Suppressor macrophage (primary cell): ENCODE measurements at regions not wholly inside any gene's neighbourhood (a gene's known extent, or its start where the extent isn't known, plus 50 kb on each side); places are given as distances from the start of the nearest gene placed in this dataset.

Source experiments
- DNase-seq, 4 experiments: peaks; one replicate each; pipeline ENCODE4 v3.0.0-alpha.2; 2020 to 2022

DNA sequence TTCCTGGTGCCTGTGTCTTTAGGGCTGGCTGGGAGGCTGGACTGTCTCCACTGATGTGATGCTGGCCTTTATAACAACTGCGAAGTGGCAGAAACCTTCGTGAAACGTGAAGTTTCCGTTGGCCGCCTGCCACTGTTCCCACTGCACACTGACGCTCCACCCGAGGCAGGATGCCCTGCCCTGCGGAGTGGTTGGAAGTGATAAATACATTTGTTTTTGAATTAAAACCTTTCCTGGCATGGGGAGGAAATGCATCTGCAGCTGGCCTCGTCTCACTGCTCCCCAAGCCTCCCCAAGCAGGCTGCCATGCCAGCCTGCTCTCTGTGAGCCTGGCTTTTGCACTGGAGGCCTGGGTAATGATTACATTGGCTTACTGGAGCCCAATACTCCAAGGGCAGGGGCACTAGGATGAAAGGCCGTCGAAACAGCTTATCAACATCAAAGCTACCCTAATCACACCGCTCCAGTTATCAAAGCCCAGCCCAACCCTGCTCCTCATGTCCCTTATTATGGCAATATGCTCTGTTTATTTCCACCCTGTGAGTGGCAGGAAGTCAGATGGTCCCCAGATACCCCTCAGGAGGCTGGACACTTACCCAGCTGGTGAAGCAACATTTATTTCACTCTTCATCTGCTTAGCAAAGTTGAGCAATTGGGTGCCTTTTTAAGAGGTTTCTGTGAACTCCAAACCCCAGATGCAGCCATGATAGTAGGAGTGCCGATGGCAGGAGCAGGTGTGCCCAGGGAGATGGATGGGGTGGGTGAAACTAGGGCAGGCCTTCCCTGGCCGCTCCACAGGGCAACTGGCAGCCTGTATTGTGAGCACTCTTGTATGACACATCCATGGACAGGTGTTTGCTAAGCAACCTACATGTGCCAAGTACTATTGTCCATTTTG lies 97.4 kb upstream of the ITGA6 start:
- peak in 1 of 4 experiments; percentile 10 for DNase-seq

DNA sequence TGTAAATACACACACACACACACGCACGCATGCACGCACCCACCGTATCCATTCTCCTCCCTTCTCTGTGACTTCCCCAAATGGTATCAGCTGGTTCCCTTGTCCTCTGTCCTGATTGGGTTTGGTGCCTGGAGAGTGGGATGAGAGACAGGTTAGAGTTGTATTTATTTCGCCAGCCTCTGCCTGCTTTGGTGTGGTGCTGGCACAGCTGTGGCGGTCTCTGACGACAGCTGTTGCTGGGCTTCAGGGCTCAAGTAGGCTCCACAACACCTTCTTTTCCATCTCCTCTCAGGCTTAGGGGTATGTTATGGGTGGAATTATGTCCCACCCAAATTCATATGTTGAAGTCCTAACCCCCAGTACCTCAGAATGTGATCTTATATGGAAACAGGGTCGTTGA lies 94.9 kb upstream of the ITGA6 start:
- DNase-seq, result no peak

DNA sequence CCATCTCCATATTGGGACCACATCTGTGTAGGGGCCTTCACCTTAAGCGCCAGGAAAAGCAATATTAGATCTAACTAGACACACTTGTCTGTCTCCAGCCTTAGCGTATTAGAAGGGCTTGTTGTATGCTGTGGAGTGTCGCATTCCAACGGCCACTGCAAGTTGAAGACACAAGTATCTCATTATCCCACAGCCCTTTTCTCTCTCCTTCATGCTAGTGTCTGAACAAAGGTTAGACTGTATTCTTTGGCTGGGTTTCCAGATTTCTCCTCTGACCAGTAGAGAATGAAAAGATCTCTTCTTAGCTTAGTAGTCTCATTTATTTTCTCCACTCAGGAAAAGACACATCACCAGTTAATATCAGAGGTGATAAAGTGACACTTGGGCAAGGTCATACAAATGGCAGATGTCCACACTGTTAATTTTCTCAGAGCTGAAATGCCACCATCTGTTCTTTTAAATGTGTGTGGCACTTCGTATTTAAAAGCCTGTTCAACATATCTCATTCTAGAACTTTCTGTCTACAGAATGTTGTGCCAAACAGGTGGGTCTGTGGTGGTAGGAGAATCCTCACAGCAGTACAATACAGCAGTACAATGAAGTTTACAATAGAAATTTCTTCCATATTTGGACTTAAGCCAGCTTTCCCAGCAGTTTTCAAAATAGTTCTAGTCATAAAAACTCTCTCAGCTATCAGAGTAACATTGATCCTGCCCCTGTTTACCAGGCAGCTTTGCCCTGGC lies 94.0 kb upstream of the ITGA6 start:
- DNase-seq, result no peak

DNA sequence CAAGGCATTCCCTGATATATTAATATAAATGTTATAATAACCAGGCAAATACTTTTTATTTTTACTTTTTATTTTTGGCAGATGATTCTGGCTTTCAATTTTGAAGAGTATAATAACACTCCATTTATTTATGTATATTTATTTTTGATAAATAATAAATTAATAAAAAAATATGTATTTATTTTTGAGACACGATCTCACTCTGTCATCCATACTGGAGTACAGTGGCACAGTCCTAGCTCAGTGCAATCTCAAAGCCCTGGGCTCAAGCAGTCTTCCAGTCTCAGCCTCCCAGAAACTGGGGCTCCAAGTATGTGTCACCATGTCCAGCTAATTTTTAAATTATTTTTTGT lies 93.4 kb upstream of the ITGA6 start:
- no peak for DNase-seq

DNA sequence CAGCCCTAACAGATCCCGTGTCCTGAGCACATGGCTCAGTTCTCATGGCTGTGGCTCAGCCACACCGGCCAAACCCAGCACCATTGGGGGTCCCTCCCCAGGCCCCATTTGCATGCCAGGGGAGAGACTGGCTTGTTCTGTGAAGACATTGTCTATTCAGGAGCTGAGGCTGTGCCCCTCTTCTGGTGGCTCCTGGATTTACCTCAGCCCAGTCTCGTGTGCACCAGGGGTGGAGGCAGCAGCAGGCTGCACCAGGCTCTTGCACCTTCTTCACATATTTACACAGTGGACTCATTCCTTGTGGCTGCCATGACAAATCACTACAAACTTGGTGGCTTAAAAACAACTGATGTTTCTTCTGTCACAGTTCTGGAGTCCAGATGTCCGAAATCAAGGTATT lies 92.4 kb upstream of the ITGA6 start:
- no peak for DNase-seq

DNA sequence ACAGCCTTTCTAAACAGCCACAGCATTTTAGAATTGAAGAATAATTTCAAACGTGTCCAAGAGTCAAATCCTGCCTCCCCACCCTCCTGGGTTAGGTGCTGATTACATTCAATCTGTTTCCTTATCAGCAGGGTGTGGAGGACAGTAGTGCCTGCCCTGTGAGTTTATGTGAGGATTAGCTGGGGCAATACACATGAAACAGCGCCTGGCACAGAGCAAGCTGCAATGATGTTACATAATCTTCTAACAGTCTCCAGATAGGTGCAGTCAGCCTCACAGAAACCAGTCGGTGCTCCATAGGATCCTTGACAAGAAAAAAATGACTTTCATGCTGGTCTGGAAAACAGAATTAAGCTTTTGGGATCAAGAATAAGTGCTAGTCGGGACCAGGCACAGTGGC lies 91.7 kb upstream of the ITGA6 start:
- DNase-seq, result no peak

DNA sequence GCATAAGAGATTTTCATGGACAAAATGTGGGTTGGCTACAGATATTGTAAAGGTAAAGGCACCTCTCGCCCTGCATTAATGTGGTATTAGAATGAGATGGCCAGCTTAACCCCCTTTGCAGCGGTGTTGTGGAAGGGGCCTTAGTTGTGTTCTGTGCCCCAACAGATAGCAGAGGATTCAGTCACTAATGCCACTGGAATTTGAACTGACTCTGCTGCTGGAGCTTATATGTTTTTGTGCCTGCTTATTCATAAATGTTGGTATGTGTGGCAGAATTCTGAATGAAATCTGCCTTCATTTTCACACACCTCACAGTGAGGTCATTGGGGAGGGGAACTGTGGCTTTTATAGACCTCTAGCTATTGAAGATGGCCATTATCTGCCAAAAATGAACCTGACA lies 90.7 kb upstream of the ITGA6 start:
- no peak for DNase-seq

DNA sequence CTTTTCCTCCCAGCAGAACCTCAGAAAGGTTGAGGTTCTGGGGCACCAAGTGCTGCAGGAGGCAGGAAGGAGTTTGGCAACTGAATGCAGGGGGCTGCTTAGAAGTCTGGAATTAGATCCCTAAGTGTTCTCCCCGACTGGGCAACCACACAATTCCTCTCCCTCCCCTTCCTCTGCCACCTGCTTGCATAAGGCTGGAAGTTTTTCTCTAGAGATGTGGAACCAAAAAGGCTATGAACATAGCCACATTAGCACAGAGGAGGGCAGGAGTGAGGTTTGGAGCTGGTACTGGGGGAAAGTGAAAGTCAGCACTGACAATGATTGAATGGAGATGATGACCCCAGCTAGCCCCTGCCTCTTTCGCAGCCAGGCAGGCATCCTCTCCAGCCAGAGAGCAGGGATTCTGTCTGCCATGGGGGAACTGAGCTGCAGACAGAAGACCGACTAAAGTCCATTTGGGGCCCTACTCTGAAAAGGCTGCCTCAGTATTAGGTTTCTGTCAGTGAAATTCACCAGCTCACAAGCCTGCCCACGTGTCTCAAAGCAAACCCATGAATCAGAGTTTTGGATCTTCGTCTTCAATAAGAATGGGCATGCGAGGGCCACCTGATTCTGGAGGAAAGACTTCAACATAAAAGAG lies 87.9 kb upstream of the ITGA6 start:
- DNase-seq, result peak; percentile 9 to 37 (median 22)

DNA sequence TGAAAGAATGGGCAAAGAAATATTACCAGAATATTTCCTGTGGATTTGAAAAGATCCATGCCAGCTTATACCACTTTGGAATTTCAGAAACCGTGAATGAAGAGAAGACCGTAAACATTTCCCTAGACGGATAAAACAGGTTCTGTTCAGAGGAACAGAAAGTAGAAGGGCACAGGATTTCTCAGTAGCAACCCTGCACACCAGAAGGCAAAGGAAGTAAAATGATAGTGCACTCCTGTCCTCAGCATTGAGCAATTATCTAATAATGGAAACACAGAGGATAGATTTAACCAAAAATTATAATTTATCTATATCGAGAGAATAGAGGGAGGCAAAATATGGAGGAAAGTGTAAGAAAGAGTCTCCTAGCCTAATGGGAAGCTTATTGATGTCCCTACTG lies 87.0 kb upstream of the ITGA6 start:
- peak; percentile 3 to 40 (median 24) for DNase-seq

DNA sequence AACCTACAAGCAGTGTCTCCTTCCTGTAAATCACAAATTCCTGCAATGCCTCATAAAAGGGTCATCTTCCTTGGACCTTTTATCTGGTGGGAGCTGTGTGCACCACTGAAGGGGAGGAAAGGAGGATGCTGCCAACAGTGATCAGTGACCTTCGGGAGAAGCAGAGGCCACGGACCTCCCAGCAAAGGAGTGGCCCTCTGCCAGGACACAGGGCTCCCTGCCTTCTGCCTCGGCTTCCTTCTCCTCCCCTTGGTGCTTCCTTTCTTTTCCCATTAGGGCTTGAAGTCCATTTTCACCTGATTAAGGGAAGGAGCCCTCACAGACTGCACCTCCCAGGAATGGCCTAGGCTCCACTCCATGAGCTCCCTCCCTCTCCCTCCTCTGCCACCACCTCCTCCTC lies 85.3 kb upstream of the ITGA6 start:
- no peak for DNase-seq

DNA sequence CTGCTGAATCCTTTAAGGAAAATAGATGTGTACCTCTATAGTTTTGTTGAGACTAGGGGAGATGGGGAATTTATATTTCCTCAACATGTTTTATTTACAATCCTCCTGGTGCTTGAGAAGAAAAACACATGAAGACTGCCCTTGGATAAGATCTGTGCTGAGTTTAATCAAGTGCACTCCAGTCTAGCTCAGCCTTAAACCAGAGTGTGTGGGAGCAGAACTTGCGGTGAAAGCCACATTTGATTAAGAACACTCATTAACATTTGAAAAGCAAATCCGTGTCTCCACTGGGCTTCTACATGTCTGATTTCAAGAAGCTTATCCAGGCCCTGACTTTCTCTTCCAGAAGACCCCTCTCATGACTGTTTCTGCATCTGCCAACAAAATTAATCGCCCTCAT lies 84.8 kb upstream of the ITGA6 start:
- DNase-seq, result no peak

DNA sequence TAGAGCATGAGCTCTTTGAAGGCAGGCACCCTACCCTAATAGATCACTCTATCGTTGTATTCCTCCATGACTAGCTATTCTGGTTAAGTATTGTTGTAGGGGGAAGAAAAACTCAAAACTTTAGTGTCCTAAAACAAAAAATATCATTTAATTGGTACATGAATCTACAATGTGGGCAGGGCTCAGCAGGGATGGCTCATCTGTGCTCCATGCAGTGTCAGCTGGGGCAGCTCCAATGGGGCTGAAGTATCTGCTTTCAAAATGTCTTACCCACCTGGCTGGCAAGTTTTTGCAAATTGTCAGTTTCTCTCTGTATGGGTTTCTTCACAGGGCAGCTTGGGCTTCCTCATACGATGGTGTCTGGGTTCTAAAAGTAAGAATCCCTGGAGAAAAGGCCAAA lies 83.2 kb upstream of the ITGA6 start:
- DNase-seq, result no peak

DNA sequence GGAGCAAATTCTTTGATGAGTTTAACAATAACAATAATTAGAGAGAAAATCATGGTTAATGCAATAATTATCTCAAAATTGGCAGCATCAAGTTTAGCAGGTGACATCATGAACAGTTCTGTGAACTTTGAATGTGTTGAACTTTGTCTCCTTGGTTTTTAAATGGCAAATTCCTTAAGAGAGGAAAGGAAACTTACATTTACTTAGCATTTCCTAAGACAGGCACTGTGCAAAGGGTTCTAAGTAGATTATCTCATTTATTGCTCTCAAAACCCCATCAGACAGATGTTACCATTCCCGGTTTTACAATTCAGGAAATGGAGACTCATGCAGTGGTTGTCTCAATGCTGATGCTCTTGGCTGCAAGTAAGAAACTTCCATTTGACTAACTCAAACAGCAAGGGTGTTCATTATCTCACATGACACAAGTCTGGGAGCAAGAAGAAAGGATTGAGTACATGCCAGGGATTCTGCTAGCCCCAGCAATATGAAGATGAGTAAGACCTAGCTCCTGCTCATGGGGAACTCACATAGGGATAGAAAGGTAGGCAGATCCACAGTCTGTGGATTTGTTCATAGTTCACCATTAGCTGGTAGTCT lies 81.3 kb upstream of the ITGA6 start:
- no peak for DNase-seq

DNA sequence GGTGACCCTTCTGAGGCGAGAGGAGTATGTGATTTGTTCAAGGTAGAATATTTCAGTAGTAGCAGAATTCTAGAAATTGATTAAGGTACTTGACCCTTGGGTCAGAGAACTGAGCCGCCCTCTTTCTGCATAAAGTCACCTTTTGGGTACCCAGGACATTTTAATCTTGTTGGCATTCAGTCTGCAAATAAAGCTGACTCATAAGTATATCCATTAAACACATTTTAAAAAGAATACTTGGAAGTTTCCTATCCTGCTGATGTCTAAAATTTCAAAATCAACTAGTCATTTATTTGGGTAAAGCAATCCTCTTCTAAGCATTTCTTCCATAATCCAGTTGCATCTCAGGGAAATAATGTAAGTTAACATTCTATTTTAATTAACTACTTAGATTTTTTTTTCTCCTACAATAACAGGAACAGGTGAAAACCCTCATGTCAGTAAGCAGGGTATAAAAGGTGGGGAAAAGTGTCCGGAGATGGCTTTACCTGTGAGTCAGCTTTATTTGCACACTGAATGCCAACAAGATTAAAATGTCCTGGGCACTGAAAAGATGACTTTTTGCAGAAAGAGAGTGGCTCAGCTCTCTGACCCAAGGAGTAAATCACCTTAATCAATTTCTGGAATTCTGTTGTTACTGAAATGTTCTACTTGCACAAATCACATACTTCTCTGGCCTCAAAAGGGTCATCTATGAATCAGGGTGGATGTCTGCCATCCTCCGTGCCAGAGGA lies 78.7 kb upstream of the ITGA6 start:
- DNase-seq, result no peak

DNA sequence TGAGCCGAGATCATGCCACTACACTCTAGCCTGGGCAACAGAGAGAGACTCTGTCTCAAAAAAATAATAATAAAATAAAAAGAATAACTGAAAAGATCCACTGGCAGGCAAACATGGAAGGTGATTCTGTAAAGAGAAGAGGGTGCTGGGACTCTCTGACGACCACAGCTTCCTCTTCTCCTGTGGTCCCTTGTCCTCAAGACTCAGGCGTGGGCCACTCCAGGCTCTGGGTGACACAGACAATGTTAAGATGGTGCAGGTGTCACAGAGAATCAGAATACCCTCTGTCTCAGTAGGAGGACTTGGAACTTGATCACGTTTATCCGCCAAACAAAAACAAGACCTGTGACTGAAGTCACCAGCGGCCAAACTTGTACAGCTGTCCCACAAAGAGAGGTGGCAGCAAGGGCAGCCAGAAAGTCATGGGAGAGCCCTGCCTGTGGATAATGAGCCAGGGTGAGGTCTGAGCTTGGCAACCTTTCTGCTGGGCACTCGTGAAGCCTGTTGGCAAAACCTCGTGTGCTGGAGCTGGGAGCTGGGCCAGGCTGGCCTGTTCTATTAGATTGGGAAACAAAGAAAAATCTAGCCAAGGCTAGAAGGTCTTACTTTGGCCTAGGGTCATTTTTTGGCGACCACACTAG lies 76.4 kb upstream of the ITGA6 start:
- DNase-seq, result peak; percentile 6 to 62 (median 44)

DNA sequence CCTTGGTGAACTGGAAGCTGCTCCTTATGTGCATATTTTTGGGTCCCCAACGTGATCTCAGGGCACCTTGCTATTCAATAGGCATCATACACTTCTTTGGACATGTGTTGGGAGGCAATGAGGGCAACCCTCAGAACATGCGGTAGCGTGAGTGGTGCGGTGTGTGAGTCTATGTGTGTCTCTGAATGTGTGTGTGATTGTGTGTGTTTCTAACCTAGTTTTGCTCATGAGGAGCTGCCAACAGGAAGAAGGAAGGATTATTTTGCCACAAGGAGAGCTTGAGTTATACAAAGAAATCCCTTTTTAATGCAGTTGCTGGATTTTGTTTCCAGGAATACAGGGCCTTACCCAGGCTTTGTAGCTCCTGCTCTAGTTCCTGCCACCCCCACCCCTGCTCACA lies 75.8 kb upstream of the ITGA6 start:
- DNase-seq, result no peak

DNA sequence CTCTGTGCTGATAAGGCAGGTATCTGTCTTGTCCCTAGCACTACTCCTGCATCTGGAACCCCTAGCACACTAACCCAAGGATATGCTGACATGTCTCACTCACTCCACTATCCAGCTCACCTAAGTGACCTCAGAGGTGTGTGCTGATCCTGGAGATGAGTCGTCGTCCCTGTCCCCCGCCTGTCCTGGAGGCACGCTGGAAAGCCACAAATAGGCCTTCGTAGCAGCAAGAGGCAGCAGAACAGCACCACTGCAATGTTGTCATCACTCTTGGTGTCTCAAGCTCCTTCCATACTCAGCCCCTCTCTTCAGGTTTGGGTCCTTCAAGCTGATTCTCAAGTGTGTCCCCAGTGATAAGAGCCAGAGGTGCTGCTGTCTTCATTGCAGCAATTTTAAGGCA lies 73.0 kb upstream of the ITGA6 start:
- no peak for DNase-seq

DNA sequence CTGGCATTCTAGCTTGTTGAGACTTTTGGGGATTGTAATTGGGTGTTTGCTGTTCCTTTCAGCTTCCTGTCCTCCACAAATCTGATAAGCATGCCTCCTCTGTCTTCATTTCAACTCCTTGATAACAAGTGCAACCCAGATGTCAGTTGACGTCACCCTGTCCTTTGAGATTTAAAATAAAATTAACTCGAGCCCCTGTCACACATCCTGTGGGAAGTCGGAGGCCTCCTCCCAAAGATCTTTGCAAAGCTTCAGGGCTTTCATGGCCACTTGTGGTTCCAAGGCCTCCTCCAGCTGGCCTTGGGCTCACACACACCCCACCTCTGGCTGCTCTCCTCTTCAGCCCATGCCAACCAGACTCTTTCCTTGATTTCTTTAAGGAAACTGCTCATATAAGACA lies 69.9 kb upstream of the ITGA6 start:
- no peak for DNase-seq

DNA sequence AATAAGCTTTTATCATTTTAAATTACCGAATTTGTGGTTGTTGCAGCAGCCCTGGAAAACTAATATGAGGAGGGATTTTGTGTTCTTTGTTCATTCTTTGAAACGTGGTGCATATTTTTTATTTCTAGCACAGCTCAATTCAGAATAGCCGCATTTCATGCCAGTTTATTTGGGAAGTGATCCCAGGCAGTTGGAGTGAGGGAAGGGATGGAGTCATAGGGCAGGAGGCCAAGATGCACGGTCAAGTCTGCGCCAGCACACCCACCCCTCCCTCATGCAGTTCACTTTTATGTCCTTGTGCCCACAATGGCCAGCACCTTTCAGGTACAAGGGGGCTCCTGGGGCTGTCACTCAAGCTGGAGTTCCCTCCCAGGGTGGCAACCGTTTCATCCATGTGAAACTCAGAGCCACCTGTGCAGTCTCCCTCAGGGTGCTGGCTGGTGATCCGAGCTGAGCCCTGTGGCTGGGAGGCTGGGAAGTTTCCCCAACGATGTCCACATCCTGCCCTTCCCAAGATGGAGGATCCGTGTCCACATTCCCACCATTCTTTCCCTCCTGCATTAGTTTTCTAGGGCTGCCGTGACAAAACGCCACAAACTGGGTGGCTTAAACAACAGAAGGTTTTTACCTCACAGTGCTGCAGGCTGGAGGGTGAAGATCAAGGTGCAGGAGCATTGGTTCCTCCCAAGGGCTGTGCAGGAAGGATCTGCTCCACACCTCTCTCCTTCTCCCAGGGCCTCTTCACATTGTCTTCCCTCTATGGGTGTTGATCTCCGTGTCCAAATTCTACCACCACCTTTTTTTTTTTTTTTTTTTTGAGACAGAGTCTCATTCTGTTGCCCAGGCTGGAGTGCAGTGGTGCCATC lies 68.5 kb upstream of the ITGA6 start:
- DNase-seq, result no peak

DNA sequence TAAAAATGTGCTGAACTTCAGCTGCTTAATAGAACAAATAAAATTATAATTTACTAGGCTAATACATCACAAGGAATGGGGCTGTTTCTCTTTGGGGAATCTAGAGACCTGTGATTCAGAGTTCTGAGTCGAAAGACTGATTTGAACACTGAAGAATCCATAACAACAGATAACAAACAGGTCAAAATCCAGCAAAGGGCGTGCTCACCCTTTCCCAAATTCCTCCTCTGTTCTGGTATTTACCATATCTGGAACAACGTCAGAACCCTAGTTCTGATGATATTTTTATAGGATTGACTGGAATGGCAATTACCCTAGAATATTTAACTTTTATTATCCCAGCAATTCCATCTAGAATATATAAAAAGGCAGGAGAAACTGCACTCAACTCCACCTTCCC lies 66.0 kb upstream of the ITGA6 start:
- no peak for DNase-seq

DNA sequence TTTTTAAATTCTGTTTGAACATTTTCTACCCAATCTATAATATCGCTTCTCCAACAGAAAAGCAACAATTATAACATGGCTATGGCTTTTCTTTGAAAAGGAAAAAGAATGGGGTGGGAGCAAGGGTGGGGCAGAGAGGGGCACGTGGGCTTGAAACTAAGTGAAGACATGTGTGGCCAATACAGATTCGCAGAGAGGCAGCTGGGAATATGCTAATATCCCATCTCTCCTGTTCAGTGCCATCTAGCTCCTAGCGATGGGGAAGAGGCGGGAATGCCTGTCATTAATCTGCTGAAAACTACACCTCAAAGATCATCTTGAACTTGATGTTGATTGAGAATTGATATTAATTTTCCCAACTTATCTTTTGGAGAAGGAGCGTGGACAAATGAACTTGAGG lies 65.5 kb upstream of the ITGA6 start:
- DNase-seq, result no peak
